ENCODE measurements at regions not wholly inside any gene's neighbourhood (a gene's known extent, or its start where the extent isn't known, plus 50 kb on each side); places are given as distances from the start of the nearest gene placed in this dataset.

DNA sequence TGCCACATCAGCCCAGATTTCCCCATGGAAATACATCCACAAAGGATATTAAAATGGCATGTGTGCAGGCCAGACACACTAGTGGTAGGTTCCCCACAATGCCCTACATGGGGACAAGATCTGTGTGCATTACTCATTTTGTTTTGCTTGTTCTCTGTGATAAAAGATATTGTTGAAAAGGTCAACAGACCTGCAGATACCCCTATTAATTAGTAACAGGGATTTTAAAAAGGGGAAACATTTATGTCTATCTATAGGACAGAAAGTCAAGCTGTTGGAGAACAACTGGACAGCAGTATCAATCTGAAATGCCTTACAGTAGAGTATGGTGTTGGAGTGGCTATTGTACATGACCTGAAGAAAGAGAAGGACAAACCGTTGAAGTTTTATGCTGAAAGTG, 596.0 kb upstream of the GRM7 start:
- TF ChIP-seq, protein P1, sequence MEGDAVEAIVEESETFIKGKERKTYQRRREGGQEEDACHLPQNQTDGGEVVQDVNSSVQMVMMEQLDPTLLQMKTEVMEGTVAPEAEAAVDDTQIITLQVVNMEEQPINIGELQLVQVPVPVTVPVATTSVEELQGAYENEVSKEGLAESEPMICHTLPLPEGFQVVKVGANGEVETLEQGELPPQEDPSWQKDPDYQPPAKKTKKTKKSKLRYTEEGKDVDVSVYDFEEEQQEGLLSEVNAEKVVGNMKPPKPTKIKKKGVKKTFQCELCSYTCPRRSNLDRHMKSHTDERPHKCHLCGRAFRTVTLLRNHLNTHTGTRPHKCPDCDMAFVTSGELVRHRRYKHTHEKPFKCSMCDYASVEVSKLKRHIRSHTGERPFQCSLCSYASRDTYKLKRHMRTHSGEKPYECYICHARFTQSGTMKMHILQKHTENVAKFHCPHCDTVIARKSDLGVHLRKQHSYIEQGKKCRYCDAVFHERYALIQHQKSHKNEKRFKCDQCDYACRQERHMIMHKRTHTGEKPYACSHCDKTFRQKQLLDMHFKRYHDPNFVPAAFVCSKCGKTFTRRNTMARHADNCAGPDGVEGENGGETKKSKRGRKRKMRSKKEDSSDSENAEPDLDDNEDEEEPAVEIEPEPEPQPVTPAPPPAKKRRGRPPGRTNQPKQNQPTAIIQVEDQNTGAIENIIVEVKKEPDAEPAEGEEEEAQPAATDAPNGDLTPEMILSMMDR (IDR thresholded peaks at IDR 0.05; ENCODE audit: control extremely low read depth, extremely low read depth, low read depth, missing control alignments): no peak
- ChIA-PET CTCF (interaction anchor here (0.9 to 1.5 kb wide), 2 partner anchors 8 to 40 kb away, joined by 3 to 4 read pairs; no protein-coding TSS in a partner anchor), POLR2A (no interaction called here)
- no peak for DNase-seq (ENCODE audit: extremely low spot score)

DNA sequence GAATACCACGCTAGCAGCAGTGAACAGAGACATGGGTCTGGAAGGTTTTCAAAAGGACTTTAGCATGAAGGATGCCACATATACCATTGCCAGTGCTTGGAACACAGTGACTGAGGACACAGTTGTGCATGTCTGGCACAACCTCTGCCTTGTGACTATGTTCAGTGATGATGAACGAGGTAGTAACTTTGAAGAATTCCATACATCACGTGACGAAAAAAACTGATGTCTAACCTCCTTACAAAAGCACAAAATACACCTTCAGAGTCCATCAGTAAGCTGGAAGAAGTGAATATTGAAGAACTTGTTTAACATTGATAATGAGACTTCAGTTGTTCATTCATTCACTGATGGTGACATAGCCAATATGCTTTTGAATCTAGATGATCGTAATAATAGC, 594.8 kb upstream of the GRM7 start:
- DNase-seq (ENCODE audit: extremely low spot score): no peak
- POLR2A ChIA-PET: no interaction called here
- CTCF ChIA-PET: no interaction called here
- TF ChIP-seq, protein P1 (IDR thresholded peaks at IDR 0.05; ENCODE audit: control extremely low read depth, extremely low read depth, low read depth, missing control alignments): no peak

DNA sequence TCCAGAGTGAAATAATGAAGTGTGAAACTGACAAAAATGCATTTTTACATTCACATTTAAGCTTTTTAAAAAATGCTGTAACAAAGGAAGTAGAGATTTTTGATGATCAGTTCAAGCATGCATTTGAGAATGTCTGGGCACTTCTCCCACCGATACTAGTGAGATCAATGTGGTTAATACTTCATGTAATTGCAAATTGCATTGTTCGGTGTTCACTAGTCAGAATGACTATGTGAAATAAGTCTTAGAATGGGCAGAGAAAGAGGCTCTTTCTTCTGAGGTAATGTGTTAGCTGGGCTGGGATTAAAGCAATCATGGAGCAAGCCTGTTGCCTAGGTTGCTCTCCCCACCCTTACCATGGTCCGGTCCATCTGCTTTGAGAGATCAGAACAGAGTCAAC, 587.0 kb upstream of the GRM7 start:
- ChIA-PET CTCF (interaction anchor here (1.5 to 1.6 kb wide), 3 partner anchors 10 to 12 kb away, joined by 3 to 7 read pairs (median 4); no protein-coding TSS in a partner anchor), POLR2A (no interaction called here)
- no peak for DNase-seq (ENCODE audit: extremely low spot score)
- TF ChIP-seq, protein P1 (IDR thresholded peaks at IDR 0.05; ENCODE audit: control extremely low read depth, extremely low read depth, low read depth, missing control alignments): no peak

DNA sequence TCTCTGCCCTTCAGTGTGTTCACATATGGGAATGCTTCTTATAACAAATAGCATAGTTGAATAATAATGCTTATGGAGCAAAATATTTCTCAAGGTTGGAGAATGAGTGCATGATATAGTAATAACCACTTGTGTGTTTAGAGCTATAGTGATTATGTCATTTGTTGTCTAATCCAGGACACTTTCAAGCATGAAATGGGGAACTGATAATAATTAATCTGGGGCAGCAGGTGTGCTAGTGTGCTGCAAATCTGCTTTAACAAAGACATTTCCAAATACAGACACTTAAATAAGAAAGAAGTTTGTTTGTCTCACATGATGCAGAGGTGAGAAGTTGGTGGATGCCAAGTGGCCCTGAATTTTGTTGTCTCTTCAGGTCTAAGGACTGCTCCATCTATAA, 579.3 kb upstream of the GRM7 start:
- POLR2A ChIA-PET: no interaction called here
- TF ChIP-seq, protein P1 (IDR thresholded peaks at IDR 0.05; ENCODE audit: control extremely low read depth, extremely low read depth, low read depth, missing control alignments): no peak
- no peak for DNase-seq (ENCODE audit: extremely low spot score)
- CTCF ChIA-PET: no interaction called here

DNA sequence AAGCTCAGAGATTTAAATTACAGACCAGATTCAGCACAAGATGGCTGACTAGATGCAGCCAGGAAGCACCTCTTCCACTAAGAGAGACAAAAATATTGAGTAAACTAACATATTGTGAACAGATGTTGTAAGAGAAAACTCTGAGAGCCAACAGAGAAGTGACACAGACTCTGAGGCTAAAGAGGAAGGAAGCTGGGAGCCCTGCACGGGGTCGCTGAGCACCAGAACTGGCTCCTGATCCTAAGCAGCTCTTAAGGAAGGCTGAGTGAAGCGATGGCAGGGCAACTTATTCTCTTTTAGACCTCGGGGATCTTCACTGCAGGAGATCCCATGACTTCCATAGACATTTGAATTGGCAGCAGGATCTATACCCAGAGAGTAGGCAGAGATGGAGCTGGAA, 578.0 kb upstream of the GRM7 start:
- ChIA-PET POLR2A (no interaction called here), CTCF (interaction anchor here (1.0 to 2.2 kb wide), 4 partner anchors 8 to 71 kb away, joined by 3 to 7 read pairs (median 5); no protein-coding TSS in a partner anchor)
- no peak for DNase-seq (ENCODE audit: extremely low spot score)
- TF ChIP-seq, protein P1 (IDR thresholded peaks at IDR 0.05; ENCODE audit: control extremely low read depth, extremely low read depth, low read depth, missing control alignments): no peak

DNA sequence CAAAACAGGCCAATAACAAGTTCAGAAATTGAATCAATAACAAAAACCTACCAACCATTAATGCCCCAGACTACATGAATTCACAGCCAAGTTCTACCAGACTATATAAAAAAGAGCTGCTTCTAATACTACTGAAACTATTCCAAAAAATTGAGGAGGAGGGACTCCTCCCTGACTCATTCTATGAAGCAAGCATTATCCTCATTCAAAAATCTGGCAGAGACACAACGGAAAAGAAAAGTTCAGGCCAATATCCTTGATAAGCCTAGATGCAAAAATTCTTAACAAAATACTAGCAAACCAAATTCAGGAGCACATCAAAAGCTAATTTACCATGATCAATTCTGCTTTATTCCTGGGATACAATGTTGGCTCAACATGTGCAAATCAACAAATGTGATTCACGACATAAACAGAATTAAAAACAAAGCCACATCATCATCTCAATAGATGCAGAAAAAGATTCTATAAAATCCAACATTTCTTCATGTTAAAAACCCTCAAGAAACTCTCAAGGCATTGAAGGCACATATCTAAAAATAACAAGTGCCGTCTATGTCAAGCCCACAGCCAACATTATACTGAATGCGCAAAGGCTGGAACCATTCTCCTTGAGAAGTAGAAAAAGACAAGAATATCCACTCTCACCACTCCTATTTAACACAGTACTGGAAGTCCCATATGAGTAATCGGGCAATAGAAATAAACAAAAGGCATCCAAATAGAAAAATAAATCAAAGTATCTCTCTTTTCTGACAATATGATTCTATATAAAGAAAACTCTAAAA, 573.6 kb upstream of the GRM7 start:
- TF ChIP-seq, protein P1 (IDR thresholded peaks at IDR 0.05; ENCODE audit: control extremely low read depth, extremely low read depth, low read depth, missing control alignments): no peak
- CTCF ChIA-PET: no interaction called here
- DNase-seq (ENCODE audit: extremely low spot score): no peak
- POLR2A ChIA-PET: no interaction called here
